ENCODE measurements at regions not wholly inside any gene's neighbourhood (a gene's known extent, or its start where the extent isn't known, plus 50 kb on each side); places are given as distances from the start of the nearest gene placed in this dataset.
"Not testable (repeated sequence)": the region's sequence is repeated elsewhere in the genome, so short reads cannot be mapped to it uniquely, and the experiment has no call there.

- Mint-ChIP-seq H3K36me3 (ENCODE audit: low read depth) (no peaks in the 10 kb centered on the region), H3K27me3 (no peaks in the 10 kb centered on the region)
Measured at GRCh38 chr15:29529043-29529442, 259.4 kb upstream of the NSMCE3 start.

GRCh38 chr15:29528276-29528675 lies 258.7 kb upstream of the NSMCE3 start:
- intact Hi-C loops (cut with micrococcal nuclease) = no loop called here

More at GRCh38 chr15:29529043-29529442, 259.4 kb upstream of the NSMCE3 start:
- intact Hi-C loops (cut with micrococcal nuclease) = no loop called here
- Mint-ChIP-seq H3K4me1 (ENCODE audit: low read depth) (no peaks in the 10 kb centered on the region), H3K9me3 (peaks cover 19% of the 10 kb centered on the region), H3K4me3 (no peak overlapping the region), H3K27ac (no peak overlapping the region)

GRCh38 chr15:29526802-29527201 lies 257.2 kb upstream of the NSMCE3 start:
- no peaks in the 10 kb centered on the region for H3K36me3 Mint-ChIP-seq (ENCODE audit: low read depth)
- no peak overlapping the region for H3K4me3 Mint-ChIP-seq
- peaks cover 19% of the 10 kb centered on the region for H3K9me3 Mint-ChIP-seq
- H3K27me3 Mint-ChIP-seq = no peaks in the 10 kb centered on the region
- intact Hi-C loops (cut with micrococcal nuclease) = no loop called here
- H3K27ac Mint-ChIP-seq = no peak overlapping the region
- no peaks in the 10 kb centered on the region for H3K4me1 Mint-ChIP-seq (ENCODE audit: low read depth)

More at GRCh38 chr15:29528276-29528675, 258.7 kb upstream of the NSMCE3 start:
- Mint-ChIP-seq H3K4me1 (ENCODE audit: low read depth) (no peaks in the 10 kb centered on the region), H3K27ac (no peak overlapping the region), H3K27me3 (no peaks in the 10 kb centered on the region), H3K4me3 (no peak overlapping the region), H3K9me3 (peaks cover 19% of the 10 kb centered on the region), H3K36me3 (ENCODE audit: low read depth) (no peaks in the 10 kb centered on the region)

GRCh38 chr15:29522373-29523276 lies 253.0 kb upstream of the NSMCE3 start:
- Mint-ChIP-seq H3K27ac (no peak overlapping the region), H3K36me3 (ENCODE audit: low read depth) (no peaks in the 10 kb centered on the region), H3K9me3 (peaks cover 41% of the 10 kb centered on the region), H3K4me1 (ENCODE audit: low read depth) (no peaks in the 10 kb centered on the region), H3K27me3 (no peaks in the 10 kb centered on the region), H3K4me3 (no peak overlapping the region)
- intact Hi-C loops (cut with micrococcal nuclease) = no loop called here

- Mint-ChIP-seq H3K4me3 (no peak overlapping the region), H3K9me3 (peaks cover 35% of the 10 kb centered on the region), H3K27ac (no peak overlapping the region), H3K27me3 (no peaks in the 10 kb centered on the region), H3K4me1 (ENCODE audit: low read depth) (no peaks in the 10 kb centered on the region), H3K36me3 (ENCODE audit: low read depth) (no peaks in the 10 kb centered on the region)
- intact Hi-C loops (cut with micrococcal nuclease) = no loop called here
Measured at GRCh38 chr15:29518442-29518841, 248.8 kb upstream of the NSMCE3 start.

- Mint-ChIP-seq H3K27me3 (no peaks in the 10 kb centered on the region), H3K9me3 (peaks cover 35% of the 10 kb centered on the region), H3K4me3 (no peak overlapping the region), H3K27ac (no peak overlapping the region), H3K4me1 (ENCODE audit: low read depth) (no peaks in the 10 kb centered on the region), H3K36me3 (ENCODE audit: low read depth) (no peaks in the 10 kb centered on the region)
- intact Hi-C loops (cut with micrococcal nuclease) = no loop called here
Measured at GRCh38 chr15:29517829-29518228, 248.2 kb upstream of the NSMCE3 start.

GRCh38 chr15:29516929-29517328 lies 247.3 kb upstream of the NSMCE3 start:
- no peak overlapping the region for H3K4me3 Mint-ChIP-seq
- intact Hi-C loops (cut with micrococcal nuclease) = no loop called here
- H3K36me3 Mint-ChIP-seq (ENCODE audit: low read depth) = no peaks in the 10 kb centered on the region
- H3K9me3 Mint-ChIP-seq = peaks cover 35% of the 10 kb centered on the region
- H3K27me3 Mint-ChIP-seq = no peaks in the 10 kb centered on the region
- no peaks in the 10 kb centered on the region for H3K4me1 Mint-ChIP-seq (ENCODE audit: low read depth)
- no peak overlapping the region for H3K27ac Mint-ChIP-seq

- Mint-ChIP-seq H3K4me3 (no peak overlapping the region), H3K27ac (no peak overlapping the region), H3K36me3 (ENCODE audit: low read depth) (no peaks in the 10 kb centered on the region), H3K4me1 (ENCODE audit: low read depth) (no peaks in the 10 kb centered on the region), H3K9me3 (peaks cover 31% of the 10 kb centered on the region), H3K27me3 (no peaks in the 10 kb centered on the region)
- intact Hi-C loops (cut with micrococcal nuclease) = no loop called here
Measured at GRCh38 chr15:29514926-29515325, 245.3 kb upstream of the NSMCE3 start.

DNA sequence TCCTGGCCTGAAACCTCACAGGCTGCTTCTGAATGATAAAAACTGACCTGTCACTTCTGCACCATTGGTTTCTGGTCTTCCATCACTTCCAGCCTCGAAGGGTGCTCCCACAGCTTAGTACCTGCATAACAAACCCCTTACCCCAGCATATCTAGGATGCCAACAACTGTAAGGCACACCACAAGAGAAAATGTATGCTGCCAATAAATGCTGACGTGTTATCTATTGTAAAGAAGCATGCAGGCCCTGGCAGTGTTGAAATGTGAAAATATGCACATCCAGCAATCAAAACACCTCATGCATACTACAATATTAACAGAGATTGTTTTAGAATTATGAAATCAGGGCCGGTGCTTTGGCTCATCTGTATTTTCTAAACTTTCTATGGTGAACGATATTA lies 242.0 kb upstream of the NSMCE3 start:
- no peak overlapping the region for H3K4me3 Mint-ChIP-seq
- no peaks in the 10 kb centered on the region for H3K36me3 Mint-ChIP-seq (ENCODE audit: low read depth)
- no peaks in the 10 kb centered on the region for H3K27me3 Mint-ChIP-seq

DNA sequence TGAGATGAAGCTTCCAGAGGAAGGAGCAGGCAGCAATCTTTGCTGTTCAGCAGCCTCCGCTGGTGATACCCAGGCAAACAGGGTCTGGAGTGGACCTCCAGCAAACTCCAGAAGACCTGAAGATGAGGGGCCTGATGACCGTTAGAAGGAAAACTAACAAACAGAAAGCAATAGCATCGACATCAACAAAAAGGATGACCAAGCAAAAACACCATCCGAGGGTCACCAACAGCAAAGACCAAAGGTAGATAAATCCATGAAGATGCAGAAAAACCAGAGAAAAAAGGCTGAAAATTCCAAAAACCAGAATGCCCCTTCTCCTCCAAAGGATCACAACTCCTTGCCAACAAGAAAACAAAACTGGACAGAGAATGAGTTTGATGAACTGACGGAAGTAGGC lies 235.9 kb upstream of the NSMCE3 start:
- H3K4me3 Mint-ChIP-seq; intact Hi-C loops (cut with micrococcal nuclease); H3K27me3 Mint-ChIP-seq; H3K36me3 Mint-ChIP-seq (ENCODE audit: low read depth); H3K4me1 Mint-ChIP-seq (ENCODE audit: low read depth); H3K27ac Mint-ChIP-seq: not testable (repeated sequence)
- peaks cover 47% of the 10 kb centered on the region for H3K9me3 Mint-ChIP-seq

More for the DNA sequence above, 242.0 kb upstream of the NSMCE3 start:
- Mint-ChIP-seq H3K9me3 (peaks cover 33% of the 10 kb centered on the region), H3K27ac (no peak overlapping the region), H3K4me1 (ENCODE audit: low read depth) (no peaks in the 10 kb centered on the region)
- intact Hi-C loops (cut with micrococcal nuclease) = no loop called here

DNA sequence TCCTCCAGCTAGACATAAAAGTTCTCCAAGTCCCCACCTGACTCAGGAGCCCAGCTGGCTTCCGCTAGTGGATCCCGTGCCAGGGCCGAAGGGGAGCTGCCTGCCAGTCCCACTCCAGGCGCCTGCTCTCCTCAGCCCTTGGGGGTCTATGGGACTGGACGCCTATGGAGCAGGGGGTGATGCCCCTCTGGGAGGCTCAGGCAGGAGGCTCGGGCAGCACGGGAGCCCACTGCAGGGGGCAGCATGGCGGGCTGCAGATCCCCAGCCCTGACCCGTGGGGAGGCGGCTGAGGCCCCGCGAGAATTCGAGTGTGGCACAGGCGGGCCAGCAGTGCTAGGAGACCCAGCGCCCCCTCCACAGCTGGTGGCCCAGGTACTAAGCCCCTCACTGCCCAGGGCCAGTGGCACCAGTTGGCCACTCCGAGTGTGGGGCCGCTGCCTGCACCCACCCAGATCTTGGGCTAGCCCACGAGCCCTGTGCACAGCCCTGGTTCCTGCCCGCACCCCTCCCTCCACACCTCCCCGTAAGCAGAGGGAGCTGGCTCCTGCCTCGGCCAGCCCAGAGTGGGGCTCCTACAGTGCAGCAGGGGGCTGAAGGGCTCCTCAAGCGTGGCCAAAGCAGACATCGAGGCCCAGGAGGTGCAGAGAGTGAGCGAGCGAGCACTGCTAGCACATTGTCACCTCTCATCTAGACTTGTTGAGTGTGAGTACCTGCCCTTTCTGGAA lies 221.3 kb upstream of the NSMCE3 start:
- no peaks in the 10 kb centered on the region for H3K36me3 Mint-ChIP-seq (ENCODE audit: low read depth)
- no peaks in the 10 kb centered on the region for H3K27me3 Mint-ChIP-seq
- H3K4me3 Mint-ChIP-seq = no peak overlapping the region
- H3K4me1 Mint-ChIP-seq (ENCODE audit: low read depth) = no peaks in the 10 kb centered on the region
- no peaks in the 10 kb centered on the region for H3K9me3 Mint-ChIP-seq
- no peak overlapping the region for H3K27ac Mint-ChIP-seq
- intact Hi-C loops (cut with micrococcal nuclease) = no loop called here

DNA sequence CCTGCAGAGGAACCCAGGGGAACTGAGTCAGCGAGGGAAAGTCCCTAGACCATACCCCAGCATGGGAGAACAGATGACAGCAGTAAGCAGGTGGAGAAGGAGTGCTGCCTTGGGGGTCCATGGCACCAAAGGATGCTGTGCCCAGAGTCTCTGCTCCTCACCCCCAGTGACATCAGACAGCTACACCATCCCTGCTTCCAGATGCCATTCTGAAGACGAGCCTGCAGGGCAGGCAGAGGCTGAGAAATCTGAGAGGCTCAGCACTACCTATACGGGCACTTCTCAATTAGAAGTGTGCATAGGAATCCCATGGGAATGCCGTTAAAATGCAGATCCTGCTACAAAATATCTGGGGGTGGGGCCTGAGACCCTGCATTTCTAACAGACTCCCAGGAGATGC lies 211.3 kb upstream of the NSMCE3 start:
- Mint-ChIP-seq H3K27ac (no peak overlapping the region), H3K4me1 (ENCODE audit: low read depth) (no peaks in the 10 kb centered on the region), H3K9me3 (no peaks in the 10 kb centered on the region), H3K36me3 (ENCODE audit: low read depth) (no peaks in the 10 kb centered on the region), H3K4me3 (no peak overlapping the region), H3K27me3 (no peaks in the 10 kb centered on the region)
- intact Hi-C loops (cut with micrococcal nuclease) = no loop called here

DNA sequence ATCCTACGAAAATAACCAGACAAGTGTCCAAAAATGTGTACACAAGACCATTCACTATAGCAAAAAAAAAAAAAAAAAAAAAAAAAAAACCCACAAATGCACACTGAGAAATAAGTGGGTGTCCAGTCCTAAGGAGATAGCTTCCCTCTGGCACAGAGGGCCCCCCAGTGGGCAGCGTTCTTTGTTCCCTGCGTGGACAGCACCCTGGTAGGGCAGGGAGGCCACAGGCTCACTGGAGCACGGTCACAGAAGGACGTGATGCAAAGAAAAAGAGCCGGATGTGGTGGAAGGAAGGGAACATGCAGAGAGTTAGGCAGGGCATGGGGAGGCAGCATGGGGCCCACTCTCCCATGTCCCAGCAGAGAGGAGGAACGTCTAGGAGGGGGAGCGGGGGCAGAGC lies 210.7 kb upstream of the NSMCE3 start:
- Mint-ChIP-seq H3K4me1 (ENCODE audit: low read depth) (no peaks in the 10 kb centered on the region), H3K4me3 (no peak overlapping the region), H3K9me3 (no peaks in the 10 kb centered on the region), H3K27ac (no peak overlapping the region), H3K27me3 (no peaks in the 10 kb centered on the region), H3K36me3 (ENCODE audit: low read depth) (no peaks in the 10 kb centered on the region)
- intact Hi-C loops (cut with micrococcal nuclease) = no loop called here

DNA sequence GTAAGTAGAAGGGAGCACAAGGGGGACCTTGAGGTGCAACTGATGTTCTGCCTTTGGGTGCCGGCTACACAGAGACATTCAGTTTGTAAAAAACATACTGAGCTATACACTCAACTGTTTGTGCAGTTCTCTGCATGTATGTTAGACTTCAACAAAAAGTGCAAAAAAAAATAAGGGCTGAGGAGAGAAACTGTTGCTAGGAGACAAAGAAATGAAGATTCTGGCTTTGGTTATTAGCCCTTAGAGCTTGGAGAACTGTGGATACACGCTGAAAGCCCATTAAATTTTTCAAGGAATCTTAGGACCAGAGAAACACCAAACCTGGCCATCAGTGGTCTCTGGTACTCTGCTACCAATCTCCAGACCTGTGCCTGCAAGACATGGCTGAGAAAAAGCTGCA lies 207.6 kb upstream of the NSMCE3 start:
- H3K9me3 Mint-ChIP-seq = no peaks in the 10 kb centered on the region
- intact Hi-C loops (cut with micrococcal nuclease) = no loop called here
- no peaks in the 10 kb centered on the region for H3K27me3 Mint-ChIP-seq
- no peak overlapping the region for H3K27ac Mint-ChIP-seq
- H3K4me1 Mint-ChIP-seq (ENCODE audit: low read depth) = no peaks in the 10 kb centered on the region
- no peaks in the 10 kb centered on the region for H3K36me3 Mint-ChIP-seq (ENCODE audit: low read depth)
- H3K4me3 Mint-ChIP-seq = no peak overlapping the region
